Suprapubic skin (tissue), 4 donors: ENCODE measurements at regions not wholly inside any gene's neighbourhood (a gene's known extent, or its start where the extent isn't known, plus 50 kb on each side); places are given as distances from the start of the nearest gene placed in this dataset.

ENCODE experiments used
- DNase-seq, 2 donors: peaks; one replicate each; pipeline ENCODE4 v3.0.0-alpha.2; 2019; ENCODE audit warnings: low spot score in 2 of 2
- H3K27ac ChIP-seq: fragments of 200-600 bp; sonication (generic); one replicate; pipeline ENCODE4 v1.5.1; 2019
- H3K27me3 ChIP-seq: fragments of 200-600 bp; sonication (generic); one replicate; pipeline ENCODE4 v1.5.1; 2019
- H3K36me3 ChIP-seq: fragments of 200-600 bp; sonication (generic); one replicate; pipeline ENCODE4 v1.5.1; 2019
- H3K4me1 ChIP-seq: fragments of 200-600 bp; sonication (generic); one replicate; pipeline ENCODE4 v1.5.1; 2019
- H3K4me3 ChIP-seq: fragments of 200-600 bp; sonication (generic); one replicate; pipeline ENCODE4 v1.5.1; 2019; ENCODE audit warnings: mild to moderate bottlenecking
- H3K9me3 ChIP-seq: fragments of 200-600 bp; sonication (generic); one replicate; pipeline ENCODE4 v1.5.1; 2019
- EP300 ChIP-seq: sonication (generic); formaldehyde crosslinking; IDR thresholded peaks from one replicate; pipeline ENCODE4 v1.6.1; 2017; ENCODE audit warnings: antibody characterized with exemption
- POLR2A ChIP-seq, 2 donors: fragments of 450-650 bp; IDR thresholded peaks; one replicate each; pipeline ENCODE4 v1.6.1; 2017; ENCODE audit warnings: antibody characterized with exemption in 2 of 2, mild to moderate bottlenecking in 2 of 2, moderate library complexity in 2 of 2
- POLR2AphosphoS5 ChIP-seq, 3 donors: sonication (generic); formaldehyde crosslinking; IDR thresholded peaks; one replicate each; pipeline ENCODE4 v1.6.1; 2017; ENCODE audit warnings: antibody characterized with exemption in 3 of 3
- WGBS: methylation state at CpG from one replicate; pipeline ENCODE4 v1.1.5; 2018; 5-methylcytosine and 5-hydroxymethylcytosine counted together
- TF ChIP-seq, protein P1 (sequence below), 2 donors: fragments of 200-600 bp in 1 of 2; fragments of 450-650 bp in 1 of 2; sonication (generic) in 1 of 2; IDR thresholded peaks; one replicate each; pipeline ENCODE4 v1.5.1; 2016 to 2019; ENCODE audit warnings: antibody characterized with exemption in 2 of 2, mild to moderate bottlenecking in 1 of 2, moderate library complexity in 1 of 2

DNA sequence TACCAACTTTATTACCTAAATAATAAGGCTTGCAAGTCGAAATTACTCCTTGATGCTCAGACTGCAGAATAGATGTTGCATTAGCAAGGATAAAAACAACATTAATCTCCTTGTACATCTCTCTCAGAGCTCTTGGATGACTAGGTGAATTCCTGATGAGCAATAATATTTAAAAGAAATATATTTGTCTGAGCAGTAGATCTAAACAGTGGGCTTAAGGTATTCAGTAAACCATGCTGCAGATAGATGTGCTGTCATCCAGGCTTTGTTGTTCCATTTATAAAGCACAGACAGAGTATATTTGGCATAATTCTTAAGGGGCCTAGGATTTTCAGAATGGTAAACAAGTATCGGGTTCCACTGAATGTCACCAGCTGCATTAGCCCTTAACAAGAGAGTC is 257.1 kb downstream of the TUSC7 start:
- DNase-seq: no peak
- Histone ChIP-seq H3K4me1 (no peaks in the 10 kb centered on the region), H3K27ac (no peak overlapping the region), H3K9me3 (no peaks in the 10 kb centered on the region), H3K36me3 (no peaks in the 10 kb centered on the region), H3K27me3 (no peaks in the 10 kb centered on the region), H3K4me3 (no peak overlapping the region)
- TF ChIP-seq POLR2A (IDR thresholded peaks at IDR 0.05) (no peak), POLR2AphosphoS5 (IDR thresholded peaks at IDR 0.05) (no peak), EP300 (no peak)
- TF ChIP-seq, protein P1, sequence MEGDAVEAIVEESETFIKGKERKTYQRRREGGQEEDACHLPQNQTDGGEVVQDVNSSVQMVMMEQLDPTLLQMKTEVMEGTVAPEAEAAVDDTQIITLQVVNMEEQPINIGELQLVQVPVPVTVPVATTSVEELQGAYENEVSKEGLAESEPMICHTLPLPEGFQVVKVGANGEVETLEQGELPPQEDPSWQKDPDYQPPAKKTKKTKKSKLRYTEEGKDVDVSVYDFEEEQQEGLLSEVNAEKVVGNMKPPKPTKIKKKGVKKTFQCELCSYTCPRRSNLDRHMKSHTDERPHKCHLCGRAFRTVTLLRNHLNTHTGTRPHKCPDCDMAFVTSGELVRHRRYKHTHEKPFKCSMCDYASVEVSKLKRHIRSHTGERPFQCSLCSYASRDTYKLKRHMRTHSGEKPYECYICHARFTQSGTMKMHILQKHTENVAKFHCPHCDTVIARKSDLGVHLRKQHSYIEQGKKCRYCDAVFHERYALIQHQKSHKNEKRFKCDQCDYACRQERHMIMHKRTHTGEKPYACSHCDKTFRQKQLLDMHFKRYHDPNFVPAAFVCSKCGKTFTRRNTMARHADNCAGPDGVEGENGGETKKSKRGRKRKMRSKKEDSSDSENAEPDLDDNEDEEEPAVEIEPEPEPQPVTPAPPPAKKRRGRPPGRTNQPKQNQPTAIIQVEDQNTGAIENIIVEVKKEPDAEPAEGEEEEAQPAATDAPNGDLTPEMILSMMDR (IDR thresholded peaks at IDR 0.05): no peak
- 73% methylated on average over 2 of the region's 2 CpGs for WGBS

- no peaks in the 10 kb centered on the region for H3K9me3 ChIP-seq
- no peak for DNase-seq
- no peak overlapping the region for H3K27ac ChIP-seq
- WGBS: 53% methylated on average over 6 of the region's 6 CpGs
- H3K4me1 ChIP-seq: no peaks in the 10 kb centered on the region
- no peaks in the 10 kb centered on the region for H3K27me3 ChIP-seq
- no peaks in the 10 kb centered on the region for H3K36me3 ChIP-seq
- TF ChIP-seq POLR2A (IDR thresholded peaks at IDR 0.05): no peak
- TF ChIP-seq, protein P1 (IDR thresholded peaks at IDR 0.05): no peak
- no peak for TF ChIP-seq POLR2AphosphoS5 (IDR thresholded peaks at IDR 0.05)
- TF ChIP-seq EP300: no peak
- no peak overlapping the region for H3K4me3 ChIP-seq
These were observed 259.6 kb downstream of the TUSC7 start for GRCh38 chr3:116969135-116969534.

GRCh38 chr3:116969646-116970045 is 260.1 kb downstream of the TUSC7 start:
- Histone ChIP-seq H3K27me3 (no peaks in the 10 kb centered on the region), H3K9me3 (no peaks in the 10 kb centered on the region), H3K4me1 (no peaks in the 10 kb centered on the region), H3K27ac (no peak overlapping the region), H3K36me3 (no peaks in the 10 kb centered on the region), H3K4me3 (no peak overlapping the region)
- WGBS: 100% methylated on average over 1 of the region's 1 CpG
- TF ChIP-seq EP300 (no peak), POLR2AphosphoS5 (IDR thresholded peaks at IDR 0.05) (no peak), POLR2A (IDR thresholded peaks at IDR 0.05) (no peak)
- TF ChIP-seq, protein P1 (IDR thresholded peaks at IDR 0.05): no peak
- DNase-seq: no peak

- no peaks in the 10 kb centered on the region for H3K27me3 ChIP-seq
- no peak overlapping the region for H3K27ac ChIP-seq
- H3K4me1 ChIP-seq: no peaks in the 10 kb centered on the region
- H3K9me3 ChIP-seq: no peaks in the 10 kb centered on the region
- no peak for DNase-seq
- TF ChIP-seq POLR2A (IDR thresholded peaks at IDR 0.05) (no peak), POLR2AphosphoS5 (IDR thresholded peaks at IDR 0.05) (no peak), EP300 (no peak)
- TF ChIP-seq, protein P1 (IDR thresholded peaks at IDR 0.05): no peak
- no peaks in the 10 kb centered on the region for H3K36me3 ChIP-seq
- H3K4me3 ChIP-seq: no peak overlapping the region
- WGBS: 46% methylated on average over 4 of the region's 4 CpGs
These were observed 262.0 kb downstream of the TUSC7 start for GRCh38 chr3:116971531-116971930.

- TF ChIP-seq, protein P1 (IDR thresholded peaks at IDR 0.05): no peak
- TF ChIP-seq POLR2A (IDR thresholded peaks at IDR 0.05): no peak
- TF ChIP-seq EP300: no peak
- TF ChIP-seq POLR2AphosphoS5 (IDR thresholded peaks at IDR 0.05): no peak
- H3K9me3 ChIP-seq: no peaks in the 10 kb centered on the region
- H3K4me1 ChIP-seq: no peaks in the 10 kb centered on the region
- H3K36me3 ChIP-seq: no peaks in the 10 kb centered on the region
- H3K27ac ChIP-seq: no peak overlapping the region
- H3K27me3 ChIP-seq: no peaks in the 10 kb centered on the region
- H3K4me3 ChIP-seq: no peak overlapping the region
- WGBS: 80% methylated on average over 1 of the region's 1 CpG
- no peak for DNase-seq
These were observed 265.1 kb downstream of the TUSC7 start for GRCh38 chr3:116974702-116975101.
